GM18519 (cell line): ENCODE measurements at regions not wholly inside any gene's neighbourhood (a gene's known extent, or its start where the extent isn't known, plus 50 kb on each side); places are given as distances from the start of the nearest gene placed in this dataset.
"Not testable (repeated sequence)": the region's sequence is repeated elsewhere in the genome, so short reads cannot be mapped to it uniquely, and the experiment has no call there.

ENCODE experiments used
- ATAC-seq: cut with Tn5 transposase; IDR thresholded peaks from one replicate; pipeline ENCODE4 v1.9.1; 2021; ENCODE audit warnings: mild to moderate bottlenecking, moderate library complexity; ENCODE audit not compliant: unreplicated experiment, low FRiP score

- no peak for ATAC-seq
Observed at GRCh38 chr1:222084996-222085395, 343.1 kb upstream of the DUSP10 start.

GRCh38 chr1:222084048-222084447 lies 342.2 kb upstream of the DUSP10 start:
- ATAC-seq = no peak

GRCh38 chr1:222081859-222082258 lies 340.0 kb upstream of the DUSP10 start:
- ATAC-seq = no peak

GRCh38 chr1:222079566-222079965 lies 337.7 kb upstream of the DUSP10 start:
- ATAC-seq = no peak

GRCh38 chr1:222077206-222077605 lies 335.3 kb upstream of the DUSP10 start:
- ATAC-seq = no peak

- no peak for ATAC-seq
Observed at GRCh38 chr1:222074317-222074716, 332.4 kb upstream of the DUSP10 start.

- no peak for ATAC-seq
Observed at GRCh38 chr1:222073307-222073995, 331.6 kb upstream of the DUSP10 start.

- no peak for ATAC-seq
Observed at GRCh38 chr1:222071387-222071786, 329.5 kb upstream of the DUSP10 start.

GRCh38 chr1:222068937-222069336 lies 327.0 kb upstream of the DUSP10 start:
- ATAC-seq = no peak

GRCh38 chr1:222068101-222068500 lies 326.2 kb upstream of the DUSP10 start:
- ATAC-seq = no peak

- ATAC-seq = no peak
Observed at GRCh38 chr1:222066539-222066938, 324.6 kb upstream of the DUSP10 start.

GRCh38 chr1:222065234-222065633 lies 323.3 kb upstream of the DUSP10 start:
- no peak for ATAC-seq

GRCh38 chr1:222064388-222065211 lies 322.7 kb upstream of the DUSP10 start:
- ATAC-seq = no peak

- ATAC-seq = no peak
Observed at GRCh38 chr1:222062640-222063039, 320.8 kb upstream of the DUSP10 start.

- no peak for ATAC-seq
Observed at GRCh38 chr1:222061711-222062359, 319.9 kb upstream of the DUSP10 start.

- no peak for ATAC-seq
Observed at GRCh38 chr1:222060210-222060916, 318.5 kb upstream of the DUSP10 start.

GRCh38 chr1:222058249-222058648 lies 316.4 kb upstream of the DUSP10 start:
- ATAC-seq = no peak

GRCh38 chr1:222057162-222057561 lies 315.3 kb upstream of the DUSP10 start:
- ATAC-seq = no peak

- ATAC-seq = no peak
Observed at GRCh38 chr1:222054416-222054815, 312.5 kb upstream of the DUSP10 start.

GRCh38 chr1:222053790-222054294 lies 312.0 kb upstream of the DUSP10 start:
- ATAC-seq = no peak

GRCh38 chr1:222051311-222051710 lies 309.4 kb upstream of the DUSP10 start:
- ATAC-seq = not testable (repeated sequence)
